Peyer's patch (tissue), 4 donors: ENCODE measurements at regions not wholly inside any gene's neighbourhood (a gene's known extent, or its start where the extent isn't known, plus 50 kb on each side); places are given as distances from the start of the nearest gene placed in this dataset.

ENCODE experiments used
- POLR2A ChIP-seq, 2 donors: fragments of 450-650 bp; IDR thresholded peaks; one replicate each; pipeline ENCODE4 v1.5.1; 2017; ENCODE audit warnings: antibody characterized with exemption in 2 of 2, mild to moderate bottlenecking in 2 of 2, moderate library complexity in 2 of 2
- TF ChIP-seq, protein P1 (sequence below), 6 experiments: fragments of 450-650 bp in 4 of 6; fragments of 200-600 bp in 2 of 6; sonication (generic) in 1 of 6; IDR thresholded peaks; one replicate each; pipeline ENCODE4 v1.5.1; 2017 to 2019; ENCODE audit warnings: antibody characterized with exemption in 6 of 6, mild to moderate bottlenecking in 3 of 6, moderate library complexity in 1 of 6

- TF ChIP-seq, protein P1, sequence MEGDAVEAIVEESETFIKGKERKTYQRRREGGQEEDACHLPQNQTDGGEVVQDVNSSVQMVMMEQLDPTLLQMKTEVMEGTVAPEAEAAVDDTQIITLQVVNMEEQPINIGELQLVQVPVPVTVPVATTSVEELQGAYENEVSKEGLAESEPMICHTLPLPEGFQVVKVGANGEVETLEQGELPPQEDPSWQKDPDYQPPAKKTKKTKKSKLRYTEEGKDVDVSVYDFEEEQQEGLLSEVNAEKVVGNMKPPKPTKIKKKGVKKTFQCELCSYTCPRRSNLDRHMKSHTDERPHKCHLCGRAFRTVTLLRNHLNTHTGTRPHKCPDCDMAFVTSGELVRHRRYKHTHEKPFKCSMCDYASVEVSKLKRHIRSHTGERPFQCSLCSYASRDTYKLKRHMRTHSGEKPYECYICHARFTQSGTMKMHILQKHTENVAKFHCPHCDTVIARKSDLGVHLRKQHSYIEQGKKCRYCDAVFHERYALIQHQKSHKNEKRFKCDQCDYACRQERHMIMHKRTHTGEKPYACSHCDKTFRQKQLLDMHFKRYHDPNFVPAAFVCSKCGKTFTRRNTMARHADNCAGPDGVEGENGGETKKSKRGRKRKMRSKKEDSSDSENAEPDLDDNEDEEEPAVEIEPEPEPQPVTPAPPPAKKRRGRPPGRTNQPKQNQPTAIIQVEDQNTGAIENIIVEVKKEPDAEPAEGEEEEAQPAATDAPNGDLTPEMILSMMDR (IDR thresholded peaks at IDR 0.05): no peak
- TF ChIP-seq POLR2A (IDR thresholded peaks at IDR 0.05): no peak
Observed at GRCh38 chr16:14331020-14331419, 259.9 kb downstream of the MRTFB start.
